HepG2 (cell line): ENCODE measurements at regions not wholly inside any gene's neighbourhood (a gene's known extent, or its start where the extent isn't known, plus 50 kb on each side); places are given as distances from the start of the nearest gene placed in this dataset.

Experiments used
- CREM ChIP-seq, 2 experiments: sonication (generic) in 1 of 2; formaldehyde crosslinking in 1 of 2; IDR thresholded peaks; 2 replicates each; pipeline versions ENCODE4 v1.4.0 to v1.6.1; 2016 to 2020; ENCODE audit warnings: antibody characterized with exemption in 1 of 2, mild to moderate bottlenecking in 1 of 2, missing genetic modification reagents in 1 of 2
- EP300 ChIP-seq, 3 experiments: sonication (generic) in 1 of 3; formaldehyde crosslinking in 1 of 3; IDR thresholded peaks; 2 replicates each; pipeline versions ENCODE4 v1.5.1 to v1.6.1; 2011 to 2020; ENCODE audit warnings: low read depth in 2 of 3, low read length in 2 of 3, borderline replicate concordance in 1 of 3, improper control_type of control experiment in 1 of 3, mild to moderate bottlenecking in 1 of 3, missing genetic modification reagents in 1 of 3, moderate library complexity in 1 of 3
- NCOA5 ChIP-seq: sonication (generic); formaldehyde crosslinking; IDR thresholded peaks from 2 replicates; pipeline ENCODE4 v1.4.0; 2020; ENCODE audit warnings: missing genetic modification reagents
- REST ChIP-seq, 2 experiments: IDR thresholded peaks; 2 replicates each; pipeline ENCODE4 v1.6.1; 2011 to 2012; ENCODE audit warnings: low read length in 2 of 2, borderline replicate concordance in 1 of 2, low read depth in 1 of 2, mild to moderate bottlenecking in 1 of 2, moderate library complexity in 1 of 2
- ZNF18 ChIP-seq: sonication (generic); formaldehyde crosslinking; IDR thresholded peaks from 2 replicates; pipeline ENCODE4 v1.8.0; 2022; ENCODE audit warnings: mild to moderate bottlenecking, missing genetic modification reagents; ENCODE audit not compliant: insufficient replicate concordance
- ZNF749 ChIP-seq: sonication (generic); formaldehyde crosslinking; IDR thresholded peaks from 2 replicates; pipeline ENCODE4 v1.8.0; 2022; ENCODE audit warnings: mild to moderate bottlenecking, missing genetic modification reagents, moderate library complexity, borderline replicate concordance

GRCh38 chr4:85408301-85408700 lies 66.6 kb upstream of the ARHGAP24 start:
- TF ChIP-seq ZNF749 (CRISPR knock-in tag) (no peak), NCOA5 (CRISPR knock-in tag) (no peak), ZNF18 (CRISPR knock-in tag) (no peak), CREM (IDR thresholded peaks at IDR 0.05) (no peak), CREM (CRISPR knock-in tag; IDR thresholded peaks at IDR 0.05) (no peak), EP300 (IDR thresholded peaks at IDR 0.05; ENCODE audit: low read depth in 2 of 2, low read length in 2 of 2) (no peak), EP300 (CRISPR knock-in tag; IDR thresholded peaks at IDR 0.05; ENCODE audit: borderline replicate concordance) (no peak), REST (IDR thresholded peaks at IDR 0.05; ENCODE audit: borderline replicate concordance in 1 of 2, low read depth in 1 of 2, low read length in 2 of 2) (no peak)
